ENCODE measurements at regions not wholly inside any gene's neighbourhood (a gene's known extent, or its start where the extent isn't known, plus 50 kb on each side); places are given as distances from the start of the nearest gene placed in this dataset.

DNA sequence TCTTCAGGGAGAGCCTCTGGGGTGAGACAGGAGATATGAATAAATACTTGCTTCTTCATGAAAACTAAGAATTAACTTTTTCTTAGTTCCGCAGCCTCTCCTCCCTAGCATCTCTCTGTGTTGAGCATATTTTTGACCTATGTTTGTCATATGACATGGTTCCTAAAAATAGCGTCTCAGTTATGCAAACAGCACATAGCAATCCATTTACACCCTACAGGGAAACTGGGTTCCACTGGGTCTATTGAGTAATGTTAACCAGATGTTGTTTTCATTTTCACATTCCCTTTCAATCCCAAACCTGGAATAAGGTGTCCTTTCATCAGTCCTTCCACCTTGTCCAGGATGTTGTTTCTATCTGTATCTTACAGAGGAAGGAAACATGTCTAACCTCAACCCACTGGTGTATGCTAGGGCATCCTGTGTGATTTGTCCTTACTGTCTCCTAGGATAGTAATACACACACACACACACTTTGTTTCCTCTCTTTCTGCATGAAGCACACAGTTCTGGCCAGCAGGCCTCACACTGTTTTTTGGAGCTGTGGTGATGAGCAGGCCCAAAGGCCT lies 1543.5 kb downstream of the AACS start:
- H3K36me3 ChIP-seq = no peaks in the 10 kb centered on the region
- H3K9me3 ChIP-seq = no peaks in the 10 kb centered on the region
- intact Hi-C loops (cut with DNase I; ENCODE audit: low total_unique reads) (no loop called here), in situ Hi-C loops (cut with MboI; ENCODE audit: low sequenced_read_pairs in 4 of 4) (no loop called here)
- DNase-seq = no peak
- ATAC-seq = no peak
- H3K27me3 ChIP-seq = no peaks in the 10 kb centered on the region
- no peak overlapping the region for H3K4me3 ChIP-seq
- no peak overlapping the region for H3K27ac ChIP-seq
- TF ChIP-seq POLR2A (IDR thresholded peaks at IDR 0.05) = no peak
- no peak for TF ChIP-seq CTCF (IDR thresholded peaks at IDR 0.05 in 4 of 5, conservative IDR thresholded peaks at IDR 0.05 in 1 of 5)
- no peaks in the 10 kb centered on the region for H3K4me1 ChIP-seq

- TF ChIP-seq POLR2A (IDR thresholded peaks at IDR 0.05) (no peak), CTCF (IDR thresholded peaks at IDR 0.05 in 4 of 5, conservative IDR thresholded peaks at IDR 0.05 in 1 of 5) (no peak)
Observed at GRCh38 chr12:126616441-126616840, 1551.2 kb downstream of the AACS start.

DNA sequence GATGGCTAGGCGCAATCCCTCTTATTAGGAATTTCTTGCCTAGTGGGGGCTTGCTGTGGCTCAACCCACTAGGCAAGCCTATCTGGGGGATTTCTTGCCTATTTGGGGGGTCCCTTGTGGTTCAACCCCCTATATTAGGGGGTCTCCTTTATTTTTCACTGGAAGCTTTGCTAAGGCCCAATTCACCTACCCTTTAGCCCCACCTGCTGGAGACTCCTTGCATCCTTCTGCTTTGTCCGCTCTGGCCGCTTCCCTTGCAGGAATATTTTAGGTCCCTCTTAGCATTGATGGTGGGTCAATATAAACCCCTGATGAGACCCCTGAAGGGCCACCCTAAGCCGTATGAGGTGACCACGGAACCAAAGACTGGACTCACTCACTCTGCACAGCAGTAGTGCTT lies 1552.1 kb downstream of the AACS start:
- H3K27ac ChIP-seq = no peak overlapping the region
- no peaks in the 10 kb centered on the region for H3K36me3 ChIP-seq
- intact Hi-C loops (cut with DNase I; ENCODE audit: low total_unique reads) = no loop called here
- in situ Hi-C loops (cut with MboI; ENCODE audit: low sequenced_read_pairs in 4 of 4) = no loop called here
- ATAC-seq (no peak), DNase-seq (no peak)
- no peaks in the 10 kb centered on the region for H3K9me3 ChIP-seq
- TF ChIP-seq POLR2A (IDR thresholded peaks at IDR 0.05) = no peak
- TF ChIP-seq CTCF (IDR thresholded peaks at IDR 0.05 in 4 of 5, conservative IDR thresholded peaks at IDR 0.05 in 1 of 5) = no peak
- H3K4me1 ChIP-seq = no peaks in the 10 kb centered on the region
- no peaks in the 10 kb centered on the region for H3K27me3 ChIP-seq
- no peak overlapping the region for H3K4me3 ChIP-seq

More at GRCh38 chr12:126616441-126616840, 1551.2 kb downstream of the AACS start:
- Histone ChIP-seq H3K9me3 (no peaks in the 10 kb centered on the region), H3K4me3 (no peak overlapping the region), H3K4me1 (no peaks in the 10 kb centered on the region), H3K27me3 (no peaks in the 10 kb centered on the region), H3K27ac (no peak overlapping the region), H3K36me3 (no peaks in the 10 kb centered on the region)
- DNase-seq = no peak
- intact Hi-C loops (cut with DNase I; ENCODE audit: low total_unique reads) (no loop called here), in situ Hi-C loops (cut with MboI; ENCODE audit: low sequenced_read_pairs in 4 of 4) (no loop called here)
- no peak for ATAC-seq

DNA sequence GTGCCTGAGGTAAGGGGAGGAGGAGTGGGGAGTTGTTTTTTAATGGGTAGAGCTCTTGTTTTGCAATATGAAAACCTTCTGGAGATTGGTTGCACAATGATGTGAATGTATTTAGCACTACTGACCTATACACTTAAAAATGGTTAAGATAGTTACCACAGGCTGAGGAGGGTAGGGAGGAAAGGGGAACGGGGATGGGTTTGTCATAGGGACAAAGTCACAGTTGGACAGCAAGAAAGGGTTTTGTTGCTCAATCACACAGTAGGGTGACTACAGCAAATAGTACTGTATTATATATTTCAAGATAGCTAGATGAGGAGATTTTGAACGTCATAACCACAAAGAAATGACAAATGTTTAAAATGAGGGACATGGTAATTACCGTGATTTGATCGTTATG lies 1562.4 kb downstream of the AACS start:
- TF ChIP-seq CTCF (IDR thresholded peaks at IDR 0.05 in 4 of 5, conservative IDR thresholded peaks at IDR 0.05 in 1 of 5) = no peak
- TF ChIP-seq POLR2A (IDR thresholded peaks at IDR 0.05) = no peak
- no peak overlapping the region for H3K27ac ChIP-seq
- no peak overlapping the region for H3K4me3 ChIP-seq
- ATAC-seq (no peak), DNase-seq (no peak)
- H3K9me3 ChIP-seq = no peaks in the 10 kb centered on the region
- no peaks in the 10 kb centered on the region for H3K4me1 ChIP-seq
- in situ Hi-C loops (cut with MboI; ENCODE audit: low sequenced_read_pairs in 4 of 4) = no loop called here
- H3K36me3 ChIP-seq = no peaks in the 10 kb centered on the region
- intact Hi-C loops (cut with DNase I; ENCODE audit: low total_unique reads) = no loop called here
- H3K27me3 ChIP-seq = no peaks in the 10 kb centered on the region

DNA sequence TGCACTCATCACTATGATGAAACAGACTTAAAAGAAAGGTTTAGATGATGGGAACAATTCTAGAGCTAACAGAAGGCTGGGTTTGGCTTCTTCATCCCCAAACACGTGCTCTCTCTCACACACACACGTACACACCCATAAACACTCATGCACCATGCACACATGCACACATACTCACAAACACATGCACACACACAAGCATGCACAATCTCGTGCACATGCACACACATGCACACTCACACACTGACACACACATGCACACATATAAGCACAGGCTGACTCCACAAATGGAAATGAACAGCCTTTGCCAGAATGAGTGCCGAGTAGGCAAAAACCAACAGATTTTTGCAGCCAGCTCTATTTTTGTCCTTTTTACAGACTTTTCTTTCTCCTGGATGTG lies 1571.6 kb downstream of the AACS start:
- no peak for TF ChIP-seq CTCF (IDR thresholded peaks at IDR 0.05 in 4 of 5, conservative IDR thresholded peaks at IDR 0.05 in 1 of 5)
- no peak for TF ChIP-seq POLR2A (IDR thresholded peaks at IDR 0.05)
- no peak for ATAC-seq
- Histone ChIP-seq H3K4me3 (no peak overlapping the region), H3K9me3 (no peaks in the 10 kb centered on the region), H3K27me3 (no peaks in the 10 kb centered on the region), H3K27ac (no peak overlapping the region), H3K4me1 (no peaks in the 10 kb centered on the region), H3K36me3 (no peaks in the 10 kb centered on the region)
- in situ Hi-C loops (cut with MboI; ENCODE audit: low sequenced_read_pairs in 4 of 4) (no loop called here), intact Hi-C loops (cut with DNase I; ENCODE audit: low total_unique reads) (no loop called here)
- no peak for DNase-seq

Data from gastrocnemius medialis (tissue), 4 donors.